ENCODE measurements at regions not wholly inside any gene's neighbourhood (a gene's known extent, or its start where the extent isn't known, plus 50 kb on each side); places are given as distances from the start of the nearest gene placed in this dataset.

GRCh38 chr4:167826281-167826680 is 266.1 kb upstream of the ANXA10 start:
- DNase-seq, result peak in 1 of 5 donors; percentile 5
- intact Hi-C loops (cut with DNase I), result no loop called here
- no peak for FAIRE-seq
- H3K27me3 ChIP-seq (ENCODE audit: control insufficient read depth, insufficient read depth, low read length), result no peaks in the 10 kb centered on the region
- no peak overlapping the region for H3K9ac ChIP-seq (ENCODE audit: low read length in 3 of 3)
- H3K4me3 ChIP-seq (ENCODE audit: low read length in 3 of 3), result no peak overlapping the region
- TF ChIP-seq, protein P1, sequence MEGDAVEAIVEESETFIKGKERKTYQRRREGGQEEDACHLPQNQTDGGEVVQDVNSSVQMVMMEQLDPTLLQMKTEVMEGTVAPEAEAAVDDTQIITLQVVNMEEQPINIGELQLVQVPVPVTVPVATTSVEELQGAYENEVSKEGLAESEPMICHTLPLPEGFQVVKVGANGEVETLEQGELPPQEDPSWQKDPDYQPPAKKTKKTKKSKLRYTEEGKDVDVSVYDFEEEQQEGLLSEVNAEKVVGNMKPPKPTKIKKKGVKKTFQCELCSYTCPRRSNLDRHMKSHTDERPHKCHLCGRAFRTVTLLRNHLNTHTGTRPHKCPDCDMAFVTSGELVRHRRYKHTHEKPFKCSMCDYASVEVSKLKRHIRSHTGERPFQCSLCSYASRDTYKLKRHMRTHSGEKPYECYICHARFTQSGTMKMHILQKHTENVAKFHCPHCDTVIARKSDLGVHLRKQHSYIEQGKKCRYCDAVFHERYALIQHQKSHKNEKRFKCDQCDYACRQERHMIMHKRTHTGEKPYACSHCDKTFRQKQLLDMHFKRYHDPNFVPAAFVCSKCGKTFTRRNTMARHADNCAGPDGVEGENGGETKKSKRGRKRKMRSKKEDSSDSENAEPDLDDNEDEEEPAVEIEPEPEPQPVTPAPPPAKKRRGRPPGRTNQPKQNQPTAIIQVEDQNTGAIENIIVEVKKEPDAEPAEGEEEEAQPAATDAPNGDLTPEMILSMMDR (IDR thresholded peaks at IDR 0.05; ENCODE audit: borderline replicate concordance, extremely low read depth, insufficient read depth), result no peak
- no peaks in the 10 kb centered on the region for H3K4me1 ChIP-seq (ENCODE audit: control insufficient read depth in 2 of 3, insufficient read depth in 2 of 3, low read depth in 1 of 3, low read length in 3 of 3)
- no peaks in the 10 kb centered on the region for H3K9me3 ChIP-seq (ENCODE audit: control insufficient read depth in 2 of 3, insufficient read depth in 1 of 3, low read length in 3 of 3)
- no peak overlapping the region for H3K27ac ChIP-seq (ENCODE audit: low read depth in 2 of 2, low read length in 2 of 2)
- no peaks in the 10 kb centered on the region for H3K36me3 ChIP-seq (ENCODE audit: control insufficient read depth in 2 of 3, insufficient read depth in 3 of 3, low read length in 3 of 3)

- Histone ChIP-seq H3K27ac (ENCODE audit: low read depth in 2 of 2, low read length in 2 of 2) (no peak overlapping the region), H3K9me3 (ENCODE audit: control insufficient read depth in 2 of 3, insufficient read depth in 1 of 3, low read length in 3 of 3) (no peaks in the 10 kb centered on the region), H3K36me3 (ENCODE audit: control insufficient read depth in 2 of 3, insufficient read depth in 3 of 3, low read length in 3 of 3) (no peaks in the 10 kb centered on the region), H3K9ac (ENCODE audit: low read length in 3 of 3) (no peak overlapping the region), H3K4me3 (ENCODE audit: low read length in 3 of 3) (no peak overlapping the region), H3K4me1 (ENCODE audit: control insufficient read depth in 2 of 3, insufficient read depth in 2 of 3, low read depth in 1 of 3, low read length in 3 of 3) (no peaks in the 10 kb centered on the region), H3K27me3 (ENCODE audit: control insufficient read depth, insufficient read depth, low read length) (no peaks in the 10 kb centered on the region)
- intact Hi-C loops (cut with DNase I), result no loop called here
- TF ChIP-seq, protein P1 (IDR thresholded peaks at IDR 0.05; ENCODE audit: borderline replicate concordance, extremely low read depth, insufficient read depth), result no peak
- DNase-seq (no peak), FAIRE-seq (no peak)
Measured at GRCh38 chr4:167831855-167832254, 260.5 kb upstream of the ANXA10 start.

GRCh38 chr4:167838686-167839085 is 253.7 kb upstream of the ANXA10 start:
- Histone ChIP-seq H3K27ac (ENCODE audit: low read depth in 2 of 2, low read length in 2 of 2) (no peak overlapping the region), H3K4me3 (ENCODE audit: low read length in 3 of 3) (no peak overlapping the region), H3K27me3 (ENCODE audit: control insufficient read depth, insufficient read depth, low read length) (no peaks in the 10 kb centered on the region), H3K9me3 (ENCODE audit: control insufficient read depth in 2 of 3, insufficient read depth in 1 of 3, low read length in 3 of 3) (no peaks in the 10 kb centered on the region), H3K36me3 (ENCODE audit: control insufficient read depth in 2 of 3, insufficient read depth in 3 of 3, low read length in 3 of 3) (no peaks in the 10 kb centered on the region), H3K9ac (ENCODE audit: low read length in 3 of 3) (no peak overlapping the region), H3K4me1 (ENCODE audit: control insufficient read depth in 2 of 3, insufficient read depth in 2 of 3, low read depth in 1 of 3, low read length in 3 of 3) (no peaks in the 10 kb centered on the region)
- no peak for DNase-seq
- intact Hi-C loops (cut with DNase I), result no loop called here
- FAIRE-seq, result no peak
- TF ChIP-seq, protein P1 (IDR thresholded peaks at IDR 0.05; ENCODE audit: borderline replicate concordance, extremely low read depth, insufficient read depth), result no peak

GRCh38 chr4:167842487-167842886 is 249.8 kb upstream of the ANXA10 start:
- Histone ChIP-seq H3K4me3 (ENCODE audit: low read length in 3 of 3) (no peak overlapping the region), H3K9me3 (ENCODE audit: control insufficient read depth in 2 of 3, insufficient read depth in 1 of 3, low read length in 3 of 3) (no peaks in the 10 kb centered on the region), H3K27ac (ENCODE audit: low read depth in 2 of 2, low read length in 2 of 2) (no peak overlapping the region), H3K27me3 (ENCODE audit: control insufficient read depth, insufficient read depth, low read length) (no peaks in the 10 kb centered on the region), H3K4me1 (ENCODE audit: control insufficient read depth in 2 of 3, insufficient read depth in 2 of 3, low read depth in 1 of 3, low read length in 3 of 3) (no peaks in the 10 kb centered on the region), H3K36me3 (ENCODE audit: control insufficient read depth in 2 of 3, insufficient read depth in 3 of 3, low read length in 3 of 3) (no peaks in the 10 kb centered on the region), H3K9ac (ENCODE audit: low read length in 3 of 3) (no peak overlapping the region)
- DNase-seq, result no peak
- TF ChIP-seq, protein P1 (IDR thresholded peaks at IDR 0.05; ENCODE audit: borderline replicate concordance, extremely low read depth, insufficient read depth), result no peak
- no peak for FAIRE-seq
- intact Hi-C loops (cut with DNase I), result no loop called here

Measured in kidney (tissue), 13 donors.